ENCODE measurements at regions not wholly inside any gene's neighbourhood (a gene's known extent, or its start where the extent isn't known, plus 50 kb on each side); places are given as distances from the start of the nearest gene placed in this dataset.

GRCh38 chr3:4926892-4927291 lies 52.3 kb upstream of the BHLHE40 start:
- Mint-ChIP-seq H3K9me3 (ENCODE audit: low read depth) (peaks cover 2% of the 10 kb centered on the region), H3K4me1 (peaks cover 24% of the 10 kb centered on the region), H3K4me3 (no peak overlapping the region), H3K27me3 (no peaks in the 10 kb centered on the region), H3K27ac (no peak overlapping the region), H3K36me3 (peaks cover 21% of the 10 kb centered on the region)
- no peak for DNase-seq
- CTCF ChIA-PET, result no interaction called here
- no peak for ATAC-seq

GRCh38 chr3:4928277-4928789 lies 50.9 kb upstream of the BHLHE40 start:
- Mint-ChIP-seq H3K27me3 (no peaks in the 10 kb centered on the region), H3K27ac (peak overlapping the region; percentile 53), H3K36me3 (peaks cover 19% of the 10 kb centered on the region), H3K4me1 (peaks cover 25% of the 10 kb centered on the region), H3K9me3 (ENCODE audit: low read depth) (peaks cover 2% of the 10 kb centered on the region), H3K4me3 (no peak overlapping the region)
- DNase-seq (peak; percentile 58), ATAC-seq (peak; percentile 27)
- CTCF ChIA-PET, result interaction anchor here (0.8 to 1.5 kb wide), 5 partner anchors 20 to 53 kb away, joined by 3 to 4 read pairs (median 3); no protein-coding TSS in a partner anchor
